GM12878 (cell line): ENCODE measurements at regions not wholly inside any gene's neighbourhood (a gene's known extent, or its start where the extent isn't known, plus 50 kb on each side); places are given as distances from the start of the nearest gene placed in this dataset.

Experiments
- ATAC-seq: fragments of 200-7000 bp; cut with Tn5 transposase; 3 replicates; pipeline ENCODE4 v1.9.1; 2020; ENCODE audit warnings: mild to moderate bottlenecking, moderate library complexity
- BruUV-seq: library from RNA; stranded (reverse); fragments of 400-500 nt; replicated peaks from 2 replicates; lab custom pipeline; 2021; lab: Mats Ljungman, UMichigan
- CTCF ChIA-PET: fragments of 300-600 bp; sonication (Branson Sonifier 250); formaldehyde crosslinking; extraction: SDS; loops from one replicate; lab custom pipeline; 2021; ENCODE audit warnings: inconsistent platforms; lab: Yijun Ruan, JAX
- POLR2A ChIA-PET: fragments of 350-600 bp; formaldehyde crosslinking; extraction: SDS; loops from one replicate; lab custom pipeline; 2021; ENCODE audit warnings: inconsistent platforms; lab: Charles Lee
- RAD21 ChIA-PET: fragments of 300-600 bp; sonication (Branson Sonifier 250); formaldehyde crosslinking; loops from one replicate; lab custom pipeline; 2023; ENCODE audit warnings: antibody characterized with exemption; ENCODE audit not compliant: unreplicated experiment; lab: Charles Lee
- SMC1A ChIA-PET: fragments of 300-600 bp; sonication (Branson Sonifier 250); formaldehyde crosslinking; loops from one replicate; lab custom pipeline; 2023; ENCODE audit not compliant: unreplicated experiment, uncharacterized antibody; lab: Charles Lee
- DNase-seq: peaks from one replicate; pipeline ENCODE4 v3.0.0-alpha.2; 2011; ENCODE audit warnings: low read depth, low spot score
- FAIRE-seq: peaks from 3 replicates; lab custom pipeline; 2011; peaks lifted over from hg19 to GRCh38; lab: Jason Lieb, UNC
- H2AFZ ChIP-seq: 2 replicates; pipeline ENCODE4 v1.6.0; 2011; ENCODE audit warnings: low read depth, low read length, control low read depth; ENCODE audit not compliant: control insufficient read depth
- H3K27ac ChIP-seq: 2 replicates; pipeline ENCODE4 v1.5.1; 2011; ENCODE audit warnings: control low read depth; ENCODE audit not compliant: control insufficient read depth, insufficient read depth
- H3K27me3 ChIP-seq, 2 experiments: replicated peaks in 1 of 2; 2 replicates each; pipeline versions ENCODE4 v1.6.0 to v1.6.1; 2011; ENCODE audit warnings: low read length in 1 of 2; ENCODE audit not compliant: control insufficient read depth in 2 of 2, insufficient read depth in 2 of 2
- H3K36me3 ChIP-seq, 2 experiments: 2 replicates each; pipeline ENCODE4 v1.5.1; 2011; ENCODE audit warnings: low read length in 1 of 2; ENCODE audit not compliant: control insufficient read depth in 2 of 2, insufficient read depth in 2 of 2
- H3K4me1 ChIP-seq: 2 replicates; pipeline ENCODE4 v1.6.1; 2011; ENCODE audit warnings: mild to moderate bottlenecking, low read length, moderate library complexity, mixed read lengths; ENCODE audit not compliant: control insufficient read depth, insufficient read depth
- H3K4me2 ChIP-seq: 2 replicates; pipeline ENCODE4 v1.6.0; 2011; ENCODE audit warnings: control low read depth; ENCODE audit not compliant: control insufficient read depth, insufficient read depth
- H3K4me3 ChIP-seq: fragments of 200-600 bp; sonication (generic); 2 replicates; pipeline ENCODE4 v1.5.1; 2016
- H3K79me2 ChIP-seq: 2 replicates; pipeline ENCODE4 v1.6.0; 2011; ENCODE audit warnings: low read length; ENCODE audit not compliant: control insufficient read depth, insufficient read depth
- H3K9ac ChIP-seq: 2 replicates; pipeline ENCODE4 v1.8.0; 2011; ENCODE audit warnings: low read length, control low read depth, mixed read lengths; ENCODE audit not compliant: control insufficient read depth, insufficient read depth
- H3K9me3 ChIP-seq: replicated peaks from 3 replicates; pipeline ENCODE4 v1.5.1; 2011; ENCODE audit warnings: mild to moderate bottlenecking, low read length; ENCODE audit not compliant: control insufficient read depth, insufficient read depth
- H4K20me1 ChIP-seq: 2 replicates; pipeline ENCODE4 v1.6.0; 2011; ENCODE audit not compliant: control insufficient read depth, insufficient read depth
- CBFB ChIP-seq: IDR thresholded peaks from 2 replicates; pipeline ENCODE4 v1.6.1; 2016; ENCODE audit warnings: antibody characterized with exemption, low read depth
- CEBPB ChIP-seq, 2 experiments: fragments of 150-350 bp in 1 of 2; IDR thresholded peaks; 2 replicates each; pipeline ENCODE4 v1.6.1; 2012 to 2014; ENCODE audit warnings: low read depth in 2 of 2, low read length in 2 of 2, borderline replicate concordance in 1 of 2, inconsistent platforms in 1 of 2
- EP300 ChIP-seq, 2 experiments: fragments of 150-350 bp in 1 of 2; IDR thresholded peaks; 2 replicates each; pipeline ENCODE4 v1.6.1; 2011 to 2012; ENCODE audit warnings: low read depth in 2 of 2, low read length in 2 of 2, borderline replicate concordance in 1 of 2, improper control_type of control experiment in 1 of 2, inconsistent platforms in 1 of 2; ENCODE audit not compliant: control insufficient read depth in 1 of 2
- ETV6 ChIP-seq, 2 experiments: fragments of 450-650 bp in 1 of 2; IDR thresholded peaks in 1 of 2; conservative IDR thresholded peaks in 1 of 2; 2 replicates each; pipeline ENCODE4 v1.6.1; 2014; ENCODE audit warnings: antibody characterized with exemption in 1 of 2, borderline replicate concordance in 1 of 2, low read depth in 1 of 2, mild to moderate bottlenecking in 1 of 2, moderate library complexity in 1 of 2
- FOXM1 ChIP-seq: IDR thresholded peaks from 2 replicates; pipeline ENCODE4 v1.6.1; 2012; ENCODE audit warnings: low read depth, mild to moderate bottlenecking, inconsistent platforms, low read length, moderate library complexity
- JUNB ChIP-seq: IDR thresholded peaks from 2 replicates; pipeline ENCODE4 v1.6.1; 2016; ENCODE audit warnings: antibody characterized with exemption, mild to moderate bottlenecking
- LARP7 ChIP-seq: fragments of 450-650 bp; IDR thresholded peaks from 2 replicates; pipeline ENCODE4 v1.6.1; 2017; ENCODE audit warnings: mild to moderate bottlenecking
- NFIC ChIP-seq: IDR thresholded peaks from 2 replicates; pipeline ENCODE4 v1.6.1; 2012; ENCODE audit warnings: low read depth, mild to moderate bottlenecking, inconsistent platforms, low read length, moderate library complexity
- NFXL1 ChIP-seq: fragments of 450-650 bp; IDR thresholded peaks from 2 replicates; pipeline ENCODE4 v1.6.1; 2017; ENCODE audit warnings: antibody characterized with exemption, mild to moderate bottlenecking, borderline replicate concordance
- NR2C2 ChIP-seq: IDR thresholded peaks from 2 replicates; pipeline ENCODE4 v1.6.1; 2011; ENCODE audit warnings: borderline replicate concordance, low read depth; ENCODE audit not compliant: control insufficient read depth, insufficient read length
- POLR2AphosphoS5 ChIP-seq: IDR thresholded peaks from 2 replicates; pipeline ENCODE4 v1.6.1; 2011; ENCODE audit warnings: mild to moderate bottlenecking, low read length, inconsistent platforms
- USF1 ChIP-seq: IDR thresholded peaks from 2 replicates; pipeline ENCODE4 v1.6.1; 2011; ENCODE audit warnings: borderline replicate concordance, low read depth, mild to moderate bottlenecking, moderate library complexity, mixed read lengths, low read length; ENCODE audit not compliant: insufficient read depth; ENCODE audit errors: extremely low read length
- USF2 ChIP-seq: IDR thresholded peaks from 2 replicates; pipeline ENCODE4 v1.6.1; 2011; ENCODE audit warnings: low read depth, low read length, improper control_type of control experiment, borderline replicate concordance
- ZBTB33 ChIP-seq: fragments of 450-650 bp; IDR thresholded peaks from 2 replicates; pipeline ENCODE4 v1.6.1; 2017; ENCODE audit warnings: mild to moderate bottlenecking
- WGBS: methylation state at CpG from one replicate; pipeline ENCODE4 v1.1.6; 2016; ENCODE audit warnings: low lambda C conversion rate; ENCODE audit not compliant: insufficient replicate concordance, insufficient coverage; ENCODE audit errors: missing lambda C conversion rate; 5-methylcytosine and 5-hydroxymethylcytosine counted together
- in situ Hi-C: fragments of 300-500 bp; cut with MboI; formaldehyde crosslinking; loops from 9 replicates; pipeline ENCODE4 v1.14.3; 2018; ENCODE audit warnings: mixed read lengths
- intact Hi-C: fragments of 100-400 bp; cut with micrococcal nuclease; formaldehyde crosslinking; loops from one replicate; pipeline ENCODE4 v1.14.2; 2022; ENCODE audit not compliant: unreplicated experiment

- SMC1A ChIA-PET = no interaction called here
- TF ChIP-seq LARP7 = no peak
- no peak for TF ChIP-seq JUNB
- no peak for TF ChIP-seq CBFB
- TF ChIP-seq FOXM1 = no peak
- no peak for TF ChIP-seq USF2
- POLR2A ChIA-PET = no interaction called here
- in situ Hi-C loops (no loop called here), intact Hi-C loops (no loop called here)
- no peak for ATAC-seq
- no peak overlapping the region for H3K4me2 ChIP-seq
- no peaks in the 10 kb centered on the region for H3K27me3 ChIP-seq
- no peaks in the 10 kb centered on the region for H3K9me3 ChIP-seq
- WGBS = 29% methylated on average over 2 of the region's 2 CpGs
- no peak overlapping the region for H3K4me3 ChIP-seq
- RAD21 ChIA-PET = no interaction called here
- H3K27ac ChIP-seq = no peak overlapping the region
- no peaks in the 10 kb centered on the region for H3K36me3 ChIP-seq
- no peaks in the 10 kb centered on the region for H3K4me1 ChIP-seq
- H3K9ac ChIP-seq = no peak overlapping the region
- no peak overlapping the region for H2AFZ ChIP-seq
- no peaks in the 10 kb centered on the region for H3K79me2 ChIP-seq
- CTCF ChIA-PET = no interaction called here
- no peaks in the 10 kb centered on the region for H4K20me1 ChIP-seq
- BruUV-seq = no TSS peak
- no peak for FAIRE-seq
- DNase-seq = no peak
Measured at GRCh38 chr5:145244788-145245187, 590.4 kb downstream of the PRELID2 start.

- SMC1A ChIA-PET = no interaction called here
- intact Hi-C loops = no loop called here
- Histone ChIP-seq H2AFZ (no peak overlapping the region), H3K27ac (no peak overlapping the region), H3K9ac (no peak overlapping the region), H3K4me1 (no peaks in the 10 kb centered on the region), H3K9me3 (no peaks in the 10 kb centered on the region), H3K79me2 (no peaks in the 10 kb centered on the region), H4K20me1 (no peaks in the 10 kb centered on the region), H3K36me3 (no peaks in the 10 kb centered on the region), H3K4me2 (no peak overlapping the region), H3K27me3 (no peaks in the 10 kb centered on the region), H3K4me3 (no peak overlapping the region)
- RAD21 ChIA-PET = no interaction called here
- ATAC-seq (no peak), FAIRE-seq (no peak), DNase-seq (no peak)
- no TSS peak for BruUV-seq
- POLR2A ChIA-PET = no interaction called here
- CTCF ChIA-PET = no interaction called here
- no peak for TF ChIP-seq CEBPB (IDR thresholded peaks at IDR 0.05; ENCODE audit: borderline replicate concordance in 1 of 2, low read depth in 2 of 2, low read length in 2 of 2)
- TF ChIP-seq USF1 = no peak
- no peak for TF ChIP-seq EP300 (IDR thresholded peaks at IDR 0.05; ENCODE audit: borderline replicate concordance in 1 of 2, control insufficient read depth in 1 of 2, low read depth in 2 of 2, low read length in 2 of 2)
- no peak for TF ChIP-seq ETV6 (conservative IDR thresholded peaks at IDR 0.05 in 1 of 2, IDR thresholded peaks at IDR 0.05 in 1 of 2; ENCODE audit: borderline replicate concordance in 1 of 2, low read depth in 1 of 2)
- TF ChIP-seq NR2C2 = no peak
- TF ChIP-seq NFXL1 = no peak
- TF ChIP-seq JUNB = no peak
- TF ChIP-seq POLR2AphosphoS5 = no peak
- no peak for TF ChIP-seq NFIC
- no peak for TF ChIP-seq ZBTB33
- in situ Hi-C loops = no loop called here
- 0% methylated on average over 4 of the region's 4 CpGs for WGBS
Measured at GRCh38 chr5:145244251-145244650, 590.9 kb downstream of the PRELID2 start.
